ENCODE measurements at regions not wholly inside any gene's neighbourhood (a gene's known extent, or its start where the extent isn't known, plus 50 kb on each side); places are given as distances from the start of the nearest gene placed in this dataset.

GRCh38 chr2:100702438-100703109 lies 117.4 kb upstream of the NPAS2 start:
- no peaks in the 10 kb centered on the region for H3K4me1 ChIP-seq (ENCODE audit: control insufficient read depth, insufficient read depth, low read length)
- TF ChIP-seq ZNF366 (tag by site-specific recombination; conservative IDR thresholded peaks at IDR 0.05) (no peak), ZNF324 (tag by site-specific recombination; IDR thresholded peaks at IDR 0.05) (no peak), REPIN1 (tag by site-specific recombination; IDR thresholded peaks at IDR 0.05; ENCODE audit: low read depth) (no peak), KLF8 (tag by site-specific recombination; IDR thresholded peaks at IDR 0.05) (no peak), ZNF26 (tag by site-specific recombination; IDR thresholded peaks at IDR 0.05) (no peak), ZNF580 (tag by site-specific recombination; IDR thresholded peaks at IDR 0.05) (no peak), ZNF707 (tag by site-specific recombination; IDR thresholded peaks at IDR 0.05) (no peak), ATF2 (tag by site-specific recombination; IDR thresholded peaks at IDR 0.05; ENCODE audit: low read depth) (peak; percentile 76), ZNF350 (tag by site-specific recombination; IDR thresholded peaks at IDR 0.05) (no peak), ZNF37A (tag by site-specific recombination; IDR thresholded peaks at IDR 0.05) (no peak), ZNF488 (tag by site-specific recombination; IDR thresholded peaks at IDR 0.05) (no peak), GLIS1 (tag by site-specific recombination; IDR thresholded peaks at IDR 0.05) (peak; percentile 35; the same call in 1 of the 2 replicates), ZBTB21 (tag by site-specific recombination; IDR thresholded peaks at IDR 0.05) (no peak), HOXD13 (CRISPR knock-in tag; IDR thresholded peaks at IDR 0.05; ENCODE audit: borderline replicate concordance) (no peak), ZFHX2 (tag by site-specific recombination; conservative IDR thresholded peaks at IDR 0.05) (no peak), ZNF555 (tag by site-specific recombination; conservative IDR thresholded peaks at IDR 0.05) (no peak)
- ChIA-PET POLR2A (no interaction called here), CTCF (no interaction called here)
- H3K9me3 ChIP-seq (ENCODE audit: control insufficient read depth, insufficient read depth, low read depth, low read length) = no peaks in the 10 kb centered on the region
- H3K27ac ChIP-seq (ENCODE audit: extremely low read depth, low read depth, low read length) = no peak overlapping the region
- no peaks in the 10 kb centered on the region for H3K36me3 ChIP-seq (ENCODE audit: control insufficient read depth in 2 of 2, insufficient read depth in 1 of 2, low read length in 2 of 2)
- no peak overlapping the region for H3K4me3 ChIP-seq (ENCODE audit: low read depth, low read length)

GRCh38 chr2:100703213-100703612 lies 116.7 kb upstream of the NPAS2 start:
- H3K36me3 ChIP-seq (ENCODE audit: control insufficient read depth in 2 of 2, insufficient read depth in 1 of 2, low read length in 2 of 2) = no peaks in the 10 kb centered on the region
- ChIA-PET POLR2A (no interaction called here), CTCF (no interaction called here)
- no peaks in the 10 kb centered on the region for H3K9me3 ChIP-seq (ENCODE audit: control insufficient read depth, insufficient read depth, low read depth, low read length)
- no peak overlapping the region for H3K4me3 ChIP-seq (ENCODE audit: low read depth, low read length)
- H3K4me1 ChIP-seq (ENCODE audit: control insufficient read depth, insufficient read depth, low read length) = no peaks in the 10 kb centered on the region
- H3K27ac ChIP-seq (ENCODE audit: extremely low read depth, low read depth, low read length) = no peak overlapping the region
- TF ChIP-seq PRDM6 (tag by site-specific recombination; IDR thresholded peaks at IDR 0.05) (no peak), ZNF274 (IDR thresholded peaks at IDR 0.05; ENCODE audit: low read length) (no peak), ZNF274 (tag by site-specific recombination; IDR thresholded peaks at IDR 0.05; ENCODE audit: borderline replicate concordance) (no peak)

All from HEK293 (cell line).